Neuron (in vitro differentiated cells): ENCODE measurements at regions not wholly inside any gene's neighbourhood (a gene's known extent, or its start where the extent isn't known, plus 50 kb on each side); places are given as distances from the start of the nearest gene placed in this dataset.

ENCODE experiments used
- H2AFZ ChIP-seq: one replicate; pipeline ENCODE4 v1.6.1; 2013; ENCODE audit warnings: low read depth, mild to moderate bottlenecking, inconsistent platforms, low read length, moderate library complexity
- H3K27me3 ChIP-seq: one replicate; pipeline ENCODE4 v1.6.1; 2013; ENCODE audit warnings: low read length; ENCODE audit not compliant: insufficient read depth
- H3K36me3 ChIP-seq: one replicate; pipeline ENCODE4 v1.6.1; 2013; ENCODE audit warnings: low read length; ENCODE audit not compliant: insufficient read depth
- H3K4me1 ChIP-seq: one replicate; pipeline ENCODE4 v1.6.1; 2013; ENCODE audit warnings: low read length; ENCODE audit not compliant: insufficient read depth
- H3K4me3 ChIP-seq: 2 replicates; pipeline ENCODE4 v1.5.1; 2013; ENCODE audit warnings: mild to moderate bottlenecking, low read length, moderate library complexity
- H3K9me3 ChIP-seq: one replicate; pipeline ENCODE4 v1.6.1; 2013; ENCODE audit warnings: low read length

DNA sequence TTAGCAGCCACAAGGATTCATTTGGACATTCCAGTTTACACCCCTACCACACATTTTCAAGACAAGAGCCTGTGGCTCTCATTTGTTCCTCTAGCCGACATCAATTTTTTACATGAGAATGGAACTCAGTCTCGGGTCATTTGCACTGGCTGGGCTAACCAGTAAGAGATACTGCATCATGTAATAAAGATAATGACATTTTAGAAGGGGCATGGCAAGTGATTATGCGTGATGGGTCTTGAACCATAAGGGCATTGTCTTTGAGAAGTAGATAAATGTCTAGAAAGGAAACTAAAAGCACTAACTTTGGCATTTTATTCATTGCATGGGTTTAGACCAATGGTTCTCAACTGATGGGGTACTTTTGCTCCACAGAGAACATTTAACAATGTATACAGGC lies 146.0 kb upstream of the GRM7 start:
- Histone ChIP-seq H3K4me1 (no peaks in the 10 kb centered on the region), H3K27me3 (no peaks in the 10 kb centered on the region), H2AFZ (no peak overlapping the region), H3K4me3 (no peak overlapping the region), H3K36me3 (no peaks in the 10 kb centered on the region), H3K9me3 (no peaks in the 10 kb centered on the region)

DNA sequence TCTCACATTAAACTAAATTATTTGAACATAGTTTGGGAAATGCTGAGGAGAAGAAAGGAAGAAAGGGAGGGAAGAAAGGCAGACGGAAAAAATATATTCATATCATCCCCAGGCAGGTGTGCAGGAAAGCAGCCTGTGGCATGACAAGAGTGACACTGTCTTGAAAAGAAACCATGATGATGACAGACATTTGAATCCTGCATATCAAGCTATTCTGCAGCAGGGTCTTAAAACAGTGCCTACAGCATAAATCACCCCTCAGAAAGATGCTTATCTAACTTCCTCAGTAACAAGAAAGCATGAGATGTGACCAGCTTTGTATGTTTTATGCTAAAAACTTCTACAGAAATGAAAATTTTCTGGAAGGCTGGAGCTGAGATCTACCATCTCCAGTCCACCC lies 144.5 kb upstream of the GRM7 start:
- Histone ChIP-seq H3K36me3 (no peaks in the 10 kb centered on the region), H3K4me3 (no peak overlapping the region), H3K27me3 (no peaks in the 10 kb centered on the region), H3K4me1 (no peaks in the 10 kb centered on the region), H2AFZ (no peak overlapping the region), H3K9me3 (no peaks in the 10 kb centered on the region)

DNA sequence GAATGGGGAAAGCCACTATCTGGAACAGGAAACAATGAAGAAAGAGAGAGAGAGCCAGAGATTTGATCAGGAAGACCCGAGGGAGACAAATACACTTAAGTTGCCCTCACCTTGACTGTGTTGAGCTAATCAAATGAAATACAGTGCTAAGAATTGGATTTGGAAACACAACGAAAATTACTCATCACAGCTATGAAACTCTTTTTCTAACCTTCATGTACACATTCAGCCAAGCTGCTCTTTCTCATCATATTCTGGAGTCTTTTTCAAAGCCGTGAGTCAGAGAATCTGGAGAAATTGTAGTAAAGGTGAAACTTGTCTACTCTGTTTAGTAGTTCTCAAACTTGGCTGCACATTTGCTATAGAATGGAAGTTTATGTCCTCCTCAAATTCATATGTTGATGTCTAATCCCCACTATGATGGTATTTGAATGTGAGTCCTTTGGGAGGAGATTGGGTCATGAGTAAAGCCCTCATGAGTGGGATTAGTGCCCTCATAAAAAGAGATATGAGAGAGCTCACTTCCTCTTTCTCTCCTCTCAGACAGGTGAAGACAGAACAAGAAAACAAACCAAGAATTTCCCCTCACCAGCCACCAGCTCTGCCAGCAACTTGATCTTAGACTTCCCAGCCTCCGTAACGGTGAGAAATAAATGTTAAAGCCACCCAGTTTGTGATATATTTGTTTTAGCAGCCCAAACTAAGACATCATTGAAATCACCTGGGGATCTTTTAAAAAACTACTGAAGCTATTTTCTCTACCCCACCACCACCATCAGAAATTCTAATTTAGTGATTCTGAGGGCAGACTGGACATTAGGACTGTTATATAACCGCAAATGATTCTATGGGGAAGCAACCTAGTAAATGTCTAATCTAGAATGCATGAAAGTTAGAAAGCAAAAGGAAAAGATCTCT lies 143.6 kb upstream of the GRM7 start:
- Histone ChIP-seq H3K36me3 (no peaks in the 10 kb centered on the region), H3K9me3 (no peaks in the 10 kb centered on the region), H3K27me3 (no peaks in the 10 kb centered on the region), H2AFZ (no peak overlapping the region), H3K4me3 (no peak overlapping the region), H3K4me1 (no peaks in the 10 kb centered on the region)

DNA sequence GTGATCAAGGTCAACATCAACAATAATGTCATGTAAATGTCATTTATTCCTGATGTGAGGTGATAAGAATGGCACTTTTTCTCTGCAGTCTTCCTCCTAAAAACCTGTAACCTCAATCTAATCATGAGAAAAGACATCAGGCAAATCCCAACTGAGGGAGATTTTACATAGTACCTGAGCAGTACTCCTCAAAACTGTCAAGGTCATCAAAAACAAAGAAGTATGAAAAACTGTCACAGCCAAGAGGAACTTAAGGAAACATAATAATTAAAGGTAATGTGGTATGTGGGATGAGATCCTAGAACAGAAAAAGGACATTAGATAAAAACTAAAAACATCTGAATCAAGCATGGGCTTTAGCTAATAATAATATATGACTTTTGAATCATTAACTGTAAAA lies 140.9 kb upstream of the GRM7 start:
- Histone ChIP-seq H3K36me3 (no peaks in the 10 kb centered on the region), H3K4me1 (no peaks in the 10 kb centered on the region), H3K4me3 (no peak overlapping the region), H3K27me3 (no peaks in the 10 kb centered on the region), H2AFZ (no peak overlapping the region), H3K9me3 (no peaks in the 10 kb centered on the region)

DNA sequence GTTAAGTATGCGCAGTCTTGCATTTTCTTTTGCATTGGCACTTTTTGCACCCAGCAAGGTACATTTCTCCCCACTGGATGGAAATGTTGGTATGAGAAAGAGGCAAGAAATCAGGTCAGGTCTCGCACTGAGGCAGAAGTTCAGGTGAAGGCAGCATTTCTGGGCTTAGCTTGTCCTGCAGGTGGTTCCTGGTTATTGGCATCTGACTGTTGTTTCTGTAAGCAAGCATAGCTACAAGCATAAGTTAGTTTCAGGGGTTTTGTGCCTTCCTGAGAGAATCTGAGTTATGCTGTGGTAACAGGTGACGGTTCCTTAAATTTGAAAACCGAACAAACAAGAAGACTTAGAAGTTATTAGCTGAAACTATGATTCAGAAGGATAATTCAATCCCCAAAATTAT lies 139.4 kb upstream of the GRM7 start:
- Histone ChIP-seq H2AFZ (no peak overlapping the region), H3K4me1 (no peaks in the 10 kb centered on the region), H3K4me3 (no peak overlapping the region), H3K36me3 (no peaks in the 10 kb centered on the region), H3K27me3 (no peaks in the 10 kb centered on the region), H3K9me3 (no peaks in the 10 kb centered on the region)

DNA sequence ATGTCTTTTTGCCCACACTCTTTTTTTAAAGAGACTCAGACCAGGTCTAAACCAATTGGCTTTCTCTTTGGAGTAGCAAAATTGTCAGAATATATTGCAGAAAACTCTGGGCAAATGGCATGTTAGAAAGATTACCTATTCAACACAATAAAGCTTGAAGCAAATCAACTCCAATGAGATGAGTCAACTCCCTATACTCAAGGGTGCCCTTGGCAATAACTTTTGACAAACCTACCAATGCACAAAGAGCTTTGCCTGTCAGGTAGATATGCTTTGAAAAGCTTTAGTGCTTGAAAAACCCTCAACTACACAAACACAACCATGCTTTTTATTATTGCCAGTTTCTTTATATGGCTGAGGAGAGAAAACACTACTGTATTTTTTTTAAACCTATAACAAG lies 137.7 kb upstream of the GRM7 start:
- H2AFZ ChIP-seq, result no peak overlapping the region
- H3K27me3 ChIP-seq, result no peaks in the 10 kb centered on the region
- no peaks in the 10 kb centered on the region for H3K36me3 ChIP-seq
- no peaks in the 10 kb centered on the region for H3K4me1 ChIP-seq
- H3K4me3 ChIP-seq, result no peak overlapping the region
- no peaks in the 10 kb centered on the region for H3K9me3 ChIP-seq

DNA sequence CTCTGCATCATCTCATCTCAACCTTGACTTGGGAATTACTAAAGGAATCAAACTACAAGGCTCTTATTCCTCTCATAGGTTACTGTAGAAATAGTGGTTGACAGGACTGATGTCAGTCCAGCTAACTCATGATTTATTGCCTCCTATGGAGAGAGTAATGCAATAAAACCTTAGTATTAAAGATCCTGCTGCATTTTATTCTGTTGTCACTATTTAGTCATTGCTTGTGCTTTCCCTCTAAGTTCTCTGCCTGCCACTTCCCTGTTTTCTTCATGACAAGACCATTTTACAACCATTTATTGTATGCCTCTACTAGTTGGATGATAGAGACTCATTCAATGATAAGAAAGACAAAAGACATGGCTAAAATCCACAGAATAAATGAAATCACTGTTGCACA lies 134.1 kb upstream of the GRM7 start:
- no peak overlapping the region for H2AFZ ChIP-seq
- no peaks in the 10 kb centered on the region for H3K27me3 ChIP-seq
- no peaks in the 10 kb centered on the region for H3K9me3 ChIP-seq
- no peaks in the 10 kb centered on the region for H3K4me1 ChIP-seq
- H3K36me3 ChIP-seq, result no peaks in the 10 kb centered on the region
- no peak overlapping the region for H3K4me3 ChIP-seq

DNA sequence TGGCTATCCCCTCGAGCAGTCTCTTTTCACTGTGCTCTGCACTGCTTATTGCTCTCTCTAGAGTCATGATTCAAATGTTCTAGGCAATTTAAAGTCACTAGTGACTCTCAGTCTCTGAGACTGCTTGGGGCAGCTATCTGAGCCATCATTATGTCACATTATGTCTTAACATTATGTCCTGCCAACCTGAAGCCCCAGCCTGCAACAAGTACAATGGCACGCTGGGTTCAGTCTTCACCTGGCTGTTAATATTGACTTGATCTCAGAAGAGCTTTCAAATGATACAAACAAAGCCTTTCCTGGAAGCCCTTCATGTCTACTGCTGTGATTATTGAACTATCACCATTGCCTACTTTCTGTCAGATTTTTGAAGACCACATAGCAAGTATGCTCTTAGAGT lies 128.1 kb upstream of the GRM7 start:
- no peaks in the 10 kb centered on the region for H3K36me3 ChIP-seq

DNA sequence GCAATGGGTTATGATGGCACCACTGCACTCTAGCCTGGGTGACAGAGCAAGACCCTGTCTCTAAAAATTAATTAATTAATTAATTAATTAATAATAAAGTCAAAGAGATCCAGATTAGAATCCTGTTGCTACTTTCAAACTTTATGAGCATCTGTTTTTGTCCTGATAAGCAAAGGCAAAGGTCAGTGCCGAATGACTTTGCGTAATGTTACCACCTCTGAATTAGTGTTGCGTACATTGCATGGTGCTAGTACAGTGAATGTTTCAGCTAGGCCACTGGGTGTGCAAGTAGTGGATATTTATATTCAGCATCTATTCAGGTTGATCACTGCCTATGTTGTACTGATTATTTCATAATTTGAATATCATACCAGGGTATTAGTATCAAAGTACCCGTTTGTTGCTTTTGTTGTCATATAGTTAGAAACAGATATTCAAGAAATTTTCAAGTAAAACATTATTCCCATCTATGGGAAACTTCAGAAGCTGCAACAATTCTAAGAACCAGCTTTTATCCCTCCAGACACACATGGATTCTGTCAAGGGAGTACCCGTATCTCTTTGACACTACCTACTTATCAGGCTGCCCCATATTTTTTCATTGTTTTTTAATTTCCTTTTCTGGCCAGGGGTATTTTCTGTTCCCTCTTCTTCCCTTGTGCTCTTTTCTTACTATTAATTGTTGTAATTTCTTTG lies 127.1 kb upstream of the GRM7 start:
- no peaks in the 10 kb centered on the region for H3K36me3 ChIP-seq
- H2AFZ ChIP-seq, result no peak overlapping the region
- H3K27me3 ChIP-seq, result no peaks in the 10 kb centered on the region
- no peaks in the 10 kb centered on the region for H3K4me1 ChIP-seq
- H3K4me3 ChIP-seq, result no peak overlapping the region
- H3K9me3 ChIP-seq, result no peaks in the 10 kb centered on the region

More for the DNA sequence above, 128.1 kb upstream of the GRM7 start:
- Histone ChIP-seq H2AFZ (no peak overlapping the region), H3K4me3 (no peak overlapping the region), H3K4me1 (no peaks in the 10 kb centered on the region), H3K9me3 (no peaks in the 10 kb centered on the region), H3K27me3 (no peaks in the 10 kb centered on the region)

DNA sequence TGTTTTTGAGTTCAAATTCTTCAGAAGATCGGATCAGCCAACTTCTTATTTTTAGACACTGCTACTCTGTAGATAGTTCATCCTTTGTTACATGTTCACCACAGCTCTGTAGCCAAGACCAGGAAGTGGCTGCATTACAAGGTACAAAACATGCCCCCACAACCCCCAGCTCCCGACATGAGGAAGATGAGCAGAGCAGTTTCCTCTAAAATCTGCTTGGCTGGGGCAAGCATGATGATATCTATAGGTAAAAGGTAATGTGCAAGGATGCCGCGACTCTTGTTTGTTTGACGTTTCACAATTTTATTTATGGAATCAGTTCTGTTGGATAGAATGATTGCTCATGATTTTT lies 126.5 kb upstream of the GRM7 start:
- no peaks in the 10 kb centered on the region for H3K4me1 ChIP-seq
- no peak overlapping the region for H2AFZ ChIP-seq
- H3K27me3 ChIP-seq, result no peaks in the 10 kb centered on the region
- no peaks in the 10 kb centered on the region for H3K36me3 ChIP-seq
- H3K9me3 ChIP-seq, result no peaks in the 10 kb centered on the region
- no peak overlapping the region for H3K4me3 ChIP-seq

DNA sequence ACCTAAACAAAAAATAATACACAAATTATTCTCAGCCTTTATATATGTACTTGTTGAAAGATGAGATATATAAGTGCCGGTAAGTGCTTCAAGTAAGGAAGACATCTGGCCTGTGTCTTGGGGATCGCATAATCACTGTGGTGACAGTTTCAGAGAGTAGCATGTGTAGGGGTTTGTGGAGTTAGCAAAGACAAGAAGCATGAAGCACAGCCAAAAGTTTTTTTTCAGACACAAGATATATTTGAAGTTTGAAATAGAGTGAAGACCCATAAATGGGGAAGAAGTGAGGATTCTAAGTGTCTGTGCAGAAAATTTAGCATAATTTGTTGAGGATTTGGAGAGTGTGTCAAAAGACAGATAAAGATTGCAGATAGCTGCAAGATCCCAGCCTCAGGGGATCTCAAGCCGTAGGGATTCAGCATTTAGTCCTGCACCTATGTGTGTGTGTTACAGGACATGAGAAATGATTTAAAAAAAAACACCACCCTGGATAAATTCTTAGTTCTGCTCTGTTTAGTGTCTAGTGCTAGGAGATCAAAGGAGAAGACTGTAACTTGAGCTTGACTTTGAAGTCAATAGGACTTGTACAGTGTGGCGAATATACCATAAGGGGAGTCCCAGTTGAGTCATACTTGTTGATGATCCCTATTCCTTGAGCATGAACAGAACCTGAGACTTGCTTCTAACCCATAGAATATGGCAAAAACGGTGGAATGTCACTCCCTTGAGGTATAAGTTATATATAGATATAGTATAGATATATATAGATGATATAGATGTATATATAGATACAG lies 123.9 kb upstream of the GRM7 start:
- Histone ChIP-seq H3K4me1 (no peaks in the 10 kb centered on the region), H2AFZ (no peak overlapping the region), H3K4me3 (no peak overlapping the region), H3K9me3 (no peaks in the 10 kb centered on the region), H3K36me3 (no peaks in the 10 kb centered on the region), H3K27me3 (peaks cover 2% of the 10 kb centered on the region)

DNA sequence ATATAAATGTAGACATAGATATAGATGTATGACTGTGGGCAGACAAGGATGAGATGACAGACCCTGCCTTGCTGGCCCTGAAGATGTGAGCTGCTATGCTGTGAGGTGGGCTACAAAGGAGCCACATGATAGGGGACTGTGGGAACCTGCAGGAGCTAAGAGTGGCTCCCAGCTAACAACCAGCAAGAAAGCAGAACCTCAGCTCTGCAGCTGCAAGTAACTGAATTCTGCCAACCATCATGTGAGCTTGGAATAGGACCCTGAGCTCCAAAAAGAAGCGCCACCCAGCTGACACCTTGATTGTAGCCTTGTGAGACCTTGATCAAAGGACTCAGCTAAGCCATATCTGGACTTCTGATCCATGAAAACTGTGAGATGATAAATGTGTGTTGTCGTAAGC lies 123.3 kb upstream of the GRM7 start:
- H3K27me3 ChIP-seq, result peaks cover 2% of the 10 kb centered on the region
- no peak overlapping the region for H2AFZ ChIP-seq
- H3K9me3 ChIP-seq, result no peaks in the 10 kb centered on the region
- H3K36me3 ChIP-seq, result no peaks in the 10 kb centered on the region
- no peaks in the 10 kb centered on the region for H3K4me1 ChIP-seq
- no peak overlapping the region for H3K4me3 ChIP-seq

DNA sequence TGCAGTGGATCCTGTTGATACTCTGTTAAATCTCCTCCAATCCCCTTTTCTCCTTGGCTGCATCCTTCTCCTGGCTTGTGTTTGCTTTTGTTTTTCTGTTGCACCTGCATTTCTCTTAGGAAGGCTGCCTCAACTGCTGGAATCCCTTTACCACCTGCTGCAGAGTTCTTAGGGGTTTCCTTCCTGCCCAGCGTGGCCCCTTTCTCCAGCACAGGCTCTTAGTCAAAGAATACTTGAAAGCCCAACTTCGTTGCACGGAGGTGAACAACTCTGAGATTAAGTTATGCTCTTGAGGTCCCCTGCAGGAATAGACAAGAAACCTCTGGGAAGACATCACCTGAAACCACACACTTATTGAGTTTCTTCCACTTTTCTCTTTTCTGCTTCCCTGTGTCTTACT lies 121.6 kb upstream of the GRM7 start:
- H3K4me3 ChIP-seq, result no peak overlapping the region
- H3K9me3 ChIP-seq, result no peaks in the 10 kb centered on the region
- H3K27me3 ChIP-seq, result peaks cover 2% of the 10 kb centered on the region
- no peaks in the 10 kb centered on the region for H3K36me3 ChIP-seq
- no peak overlapping the region for H2AFZ ChIP-seq
- no peaks in the 10 kb centered on the region for H3K4me1 ChIP-seq
